K562 (cell line): ENCODE measurements at regions not wholly inside any gene's neighbourhood (a gene's known extent, or its start where the extent isn't known, plus 50 kb on each side); places are given as distances from the start of the nearest gene placed in this dataset.

Experiments
- BACH1 ChIP-seq: fragments of 200-800 bp; sonication (Bioruptor generic); IDR thresholded peaks from 2 replicates; pipeline ENCODE4 v1.6.1; 2016; ENCODE audit warnings: missing genetic modification characterization, missing compliant biosample characterization
- BRD4 ChIP-seq: fragments of 200-600 bp; sonication (generic); IDR thresholded peaks from 2 replicates; pipeline ENCODE4 v1.6.1; 2017; ENCODE audit warnings: inconsistent platforms
- BRD9 ChIP-seq: fragments of 450-650 bp; IDR thresholded peaks from 2 replicates; pipeline ENCODE4 v1.6.1; 2018; ENCODE audit warnings: low read depth; ENCODE audit not compliant: partially characterized antibody
- FOXJ2 ChIP-seq: fragments of 200-800 bp; sonication (Bioruptor generic); IDR thresholded peaks from 2 replicates; pipeline ENCODE4 v1.6.1; 2016; ENCODE audit warnings: missing genetic modification characterization, missing compliant biosample characterization
- GATAD2B ChIP-seq: fragments of 450-650 bp; IDR thresholded peaks from 2 replicates; pipeline ENCODE4 v1.6.1; 2017; ENCODE audit warnings: mild to moderate bottlenecking, borderline replicate concordance
- HDAC1 ChIP-seq, 2 experiments: fragments of 450-650 bp; IDR thresholded peaks; 2 replicates each; pipeline ENCODE4 v1.6.1; 2016 to 2017; ENCODE audit warnings: inconsistent platforms in 1 of 2, mild to moderate bottlenecking in 1 of 2, moderate library complexity in 1 of 2
- HNRNPUL1 ChIP-seq: fragments of 200-400 bp; formaldehyde crosslinking; IDR thresholded peaks from 2 replicates; pipeline ENCODE4 v1.6.1; 2017; ENCODE audit warnings: low read length
- NCOR1 ChIP-seq: fragments of 450-650 bp; IDR thresholded peaks from 2 replicates; pipeline ENCODE4 v1.6.1; 2016; ENCODE audit warnings: mild to moderate bottlenecking, moderate library complexity
- NEUROD1 ChIP-seq: fragments of 150-350 bp; IDR thresholded peaks from 2 replicates; pipeline ENCODE4 v1.6.1; 2014; ENCODE audit warnings: borderline replicate concordance, low read length, low read depth; ENCODE audit not compliant: partially characterized antibody
- POU5F1 ChIP-seq: fragments of 150-350 bp; IDR thresholded peaks from 2 replicates; pipeline ENCODE4 v1.6.1; 2014; ENCODE audit warnings: borderline replicate concordance, low read length, low read depth, mild to moderate bottlenecking; ENCODE audit not compliant: partially characterized antibody
- PRDM10 ChIP-seq: fragments of 450-650 bp; IDR thresholded peaks from 2 replicates; pipeline ENCODE4 v1.6.1; 2018; ENCODE audit not compliant: partially characterized antibody
- RERE ChIP-seq: sonication (generic); formaldehyde crosslinking; IDR thresholded peaks from 2 replicates; pipeline ENCODE4 v1.8.0; 2023; ENCODE audit warnings: missing genetic modification reagents, mild to moderate bottlenecking, borderline replicate concordance
- TAL1 ChIP-seq: fragments of 450-650 bp; IDR thresholded peaks from 2 replicates; pipeline ENCODE4 v1.6.1; 2016; ENCODE audit warnings: mild to moderate bottlenecking
- TGIF2 ChIP-seq: sonication (generic); formaldehyde crosslinking; IDR thresholded peaks from 2 replicates; pipeline ENCODE4 v1.8.1; 2022; ENCODE audit warnings: mild to moderate bottlenecking, missing genetic modification reagents, moderate library complexity
- UBTF ChIP-seq, 2 experiments: IDR thresholded peaks; 2 replicates each; pipeline ENCODE4 v1.6.1; 2012; ENCODE audit warnings: improper control_type of control experiment in 2 of 2, low read depth in 2 of 2, low read length in 2 of 2, borderline replicate concordance in 1 of 2
- WHSC1 ChIP-seq: IDR thresholded peaks from one replicate; pipeline ENCODE4 v1.6.1; 2012; ENCODE audit warnings: low read length, control low read depth, inconsistent platforms
- ZBTB17 ChIP-seq: fragments of 450-650 bp; formaldehyde crosslinking; IDR thresholded peaks from 2 replicates; pipeline ENCODE4 v1.4.0; 2020; ENCODE audit warnings: mild to moderate bottlenecking
- ZNF133 ChIP-seq: fragments of 250-450 bp; sonication (Bioruptor Pico); IDR thresholded peaks from 2 replicates; pipeline ENCODE4 v1.4.0; 2020; ENCODE audit warnings: mild to moderate bottlenecking

GRCh38 chr9:101840694-101841188, 102.3 kb upstream of the GRIN3A start (continued):
- TF ChIP-seq FOXJ2 (tag) = no peak
- no peak for TF ChIP-seq BRD4
- peak; percentile 87 for TF ChIP-seq PRDM10
- peak; percentile 28 for TF ChIP-seq BRD9
- no peak for TF ChIP-seq TGIF2 (CRISPR knock-in tag)
- TF ChIP-seq GATAD2B = 0 out of 2 replicates have a peak, but pooled peaks have one; percentile 89
- peak in 1 of 2 experiments; percentile 96; a peak in 3 of 4 replicates for TF ChIP-seq HDAC1 (IDR thresholded peaks at IDR 0.05)
- TF ChIP-seq UBTF (IDR thresholded peaks at IDR 0.05; ENCODE audit: borderline replicate concordance in 1 of 2, low read depth in 2 of 2, low read length in 2 of 2) = 0 out of 4 replicates have a peak, but pooled peaks of 1 of the 2 experiments have one; percentile 37
- 0 out of 2 replicates have a peak, but pooled peaks have one; percentile 54 for TF ChIP-seq ZBTB17
- TF ChIP-seq BACH1 (tag) = peak; percentile 76
- no peak for TF ChIP-seq HNRNPUL1
- no peak for TF ChIP-seq WHSC1
- TF ChIP-seq POU5F1 = no peak
- peak; percentile 100 for TF ChIP-seq TAL1
- no peak for TF ChIP-seq ZNF133 (CRISPR knock-in tag)
- TF ChIP-seq NEUROD1 = peak; percentile 94
- TF ChIP-seq NCOR1 = peak; percentile 99
- no peak for TF ChIP-seq RERE (CRISPR knock-in tag)
